K562 (cell line): ENCODE measurements at regions not wholly inside any gene's neighbourhood (a gene's known extent, or its start where the extent isn't known, plus 50 kb on each side); places are given as distances from the start of the nearest gene placed in this dataset.

Source experiments
- ATAC-seq: fragments of 200-7000 bp; cut with Tn5 transposase; 3 replicates; pipeline ENCODE4 v1.9.1; 2020; ENCODE audit warnings: moderate library complexity
- BruUV-seq: library from RNA; stranded (reverse); fragments of 400-500 nt; replicated peaks from 2 replicates; lab custom pipeline; 2021; lab: Mats Ljungman, UMichigan
- CTCF ChIA-PET: fragments of 300-600 bp; formaldehyde crosslinking; extraction: SDS; loops from one replicate; lab custom pipeline; 2021; ENCODE audit warnings: low intra/inter-chr PET ratio; lab: Yijun Ruan, JAX
- POLR2A ChIA-PET: fragments of 300-600, 350-650 bp; sonication (Branson Sonifier 250); formaldehyde crosslinking; extraction: SDS; loops from one replicate; lab custom pipeline; 2021; ENCODE audit warnings: antibody characterized with exemption, inconsistent platforms; lab: Yijun Ruan, JAX
- DNase-seq, 4 experiments: peaks; one replicate each; pipeline versions ENCODE4 v3.0.0 to v3.0.0-alpha.2; 2011 to 2018; ENCODE audit warnings: low spot score in 3 of 4, mixed read lengths in 3 of 4; ENCODE audit errors: extremely low read depth in 1 of 4
- FAIRE-seq: peaks from 2 replicates; lab custom pipeline; 2011; peaks lifted over from hg19 to GRCh38; lab: Jason Lieb, UNC
- H2AFZ ChIP-seq: 2 replicates; pipeline ENCODE4 v1.6.0; 2011; ENCODE audit warnings: low read depth, low read length, control low read depth, inconsistent platforms
- H3K27ac ChIP-seq: fragments of 200-600 bp; 3 replicates; pipeline ENCODE4 v1.8.0; 2011; ENCODE audit warnings: low read depth, mild to moderate bottlenecking, control low read depth, inconsistent platforms, low read length, moderate library complexity, mixed read lengths; ENCODE audit errors: extremely low read depth
- H3K27me3 ChIP-seq, 2 experiments: fragments of 300-600 bp in 1 of 2; 2 replicates in 1 of 2; 3 replicates in 1 of 2; pipeline versions ENCODE4 v1.6.0 to v1.8.0; 2011; ENCODE audit warnings: inconsistent platforms in 2 of 2, low read length in 2 of 2, mild to moderate bottlenecking in 1 of 2, mixed read lengths in 1 of 2, moderate library complexity in 1 of 2; ENCODE audit not compliant: control insufficient read depth in 2 of 2, insufficient read depth in 2 of 2
- H3K36me3 ChIP-seq: fragments of 300-600 bp; 3 replicates; pipeline ENCODE4 v1.8.0; 2011; ENCODE audit warnings: mild to moderate bottlenecking, low read length, inconsistent platforms; ENCODE audit not compliant: control insufficient read depth, insufficient read depth
- H3K4me1 ChIP-seq, 2 experiments: fragments of 200-600 bp in 1 of 2; replicated peaks in 1 of 2; 2 replicates in 1 of 2; 3 replicates in 1 of 2; pipeline versions ENCODE4 v1.5.1 to v1.8.0; 2011; ENCODE audit warnings: inconsistent platforms in 2 of 2, low read length in 2 of 2, mild to moderate bottlenecking in 1 of 2, mixed read lengths in 1 of 2, moderate library complexity in 1 of 2; ENCODE audit not compliant: control insufficient read depth in 2 of 2, insufficient read depth in 2 of 2
- H3K4me2 ChIP-seq: 2 replicates; pipeline ENCODE4 v1.6.1; 2011; ENCODE audit warnings: low read length, control low read depth, inconsistent platforms, mixed read lengths; ENCODE audit not compliant: insufficient read depth
- H3K4me3 ChIP-seq: fragments of 200-600 bp; sonication (generic), shearing (Covaris generic); 2 replicates; pipeline ENCODE4 v1.5.1; 2016; ENCODE audit warnings: control low read depth, inconsistent platforms
- H3K79me2 ChIP-seq: fragments of 200-600 bp; 3 replicates; pipeline ENCODE4 v1.8.0; 2011; ENCODE audit warnings: low read length, inconsistent platforms; ENCODE audit not compliant: control insufficient read depth, insufficient read depth
- H3K9ac ChIP-seq, 2 experiments: 2 replicates each; pipeline versions ENCODE4 v1.6.0 to v1.6.1; 2011; ENCODE audit warnings: low read depth in 2 of 2, low read length in 2 of 2, control low read depth in 1 of 2, inconsistent platforms in 1 of 2, mild to moderate bottlenecking in 1 of 2, mixed read lengths in 1 of 2; ENCODE audit not compliant: insufficient read depth in 1 of 2
- H3K9me1 ChIP-seq: one replicate; pipeline ENCODE4 v1.6.0; 2011; ENCODE audit warnings: inconsistent platforms, mild to moderate bottlenecking, low read length, moderate library complexity; ENCODE audit not compliant: control insufficient read depth, insufficient read depth
- H3K9me3 ChIP-seq: replicated peaks from 2 replicates; pipeline ENCODE4 v1.5.1; 2011; ENCODE audit warnings: low read depth, low read length, inconsistent platforms; ENCODE audit not compliant: control insufficient read depth, insufficient read depth
- H4K20me1 ChIP-seq: replicated peaks from 2 replicates; pipeline ENCODE4 v1.6.1; 2011; ENCODE audit warnings: low read length, inconsistent platforms, mixed read lengths; ENCODE audit not compliant: control insufficient read depth, insufficient read depth
- FOSL1 ChIP-seq: fragments of 200-800 bp; sonication (Bioruptor generic); conservative IDR thresholded peaks from 2 replicates; pipeline ENCODE4 v1.6.1; 2016; ENCODE audit warnings: missing genetic modification characterization, missing compliant biosample characterization
- HDGF ChIP-seq: fragments of 450-650 bp; IDR thresholded peaks from 2 replicates; pipeline ENCODE4 v1.6.1; 2016
- KDM4B ChIP-seq, 2 experiments: fragments of 450-650 bp in 1 of 2; sonication (generic) in 1 of 2; IDR thresholded peaks; 2 replicates each; pipeline ENCODE4 v1.6.1; 2016 to 2017; ENCODE audit warnings: borderline replicate concordance in 2 of 2, antibody characterized with exemption in 1 of 2, low read depth in 1 of 2, mild to moderate bottlenecking in 1 of 2
- MYC ChIP-seq, 2 experiments: fragments of 250-450 bp in 1 of 2; sonication (Bioruptor Pico) in 1 of 2; IDR thresholded peaks; 2 replicates each; pipeline versions ENCODE4 v1.5.1 to v1.6.1; 2012 to 2021; ENCODE audit warnings: low read depth in 2 of 2, borderline replicate concordance in 1 of 2, improper control_type of control experiment in 1 of 2, low read length in 1 of 2, mild to moderate bottlenecking in 1 of 2, moderate library complexity in 1 of 2
- NFIC ChIP-seq: fragments of 450-650 bp; IDR thresholded peaks from 2 replicates; pipeline ENCODE4 v1.6.1; 2017; ENCODE audit warnings: mild to moderate bottlenecking, inconsistent platforms
- PREB ChIP-seq: sonication (generic); formaldehyde crosslinking; IDR thresholded peaks from 2 replicates; pipeline ENCODE4 v1.8.1; 2023; ENCODE audit warnings: mild to moderate bottlenecking, missing genetic modification reagents
- RFX1 ChIP-seq: fragments of 450-650 bp; IDR thresholded peaks from 2 replicates; pipeline ENCODE4 v1.6.1; 2016; ENCODE audit warnings: mild to moderate bottlenecking, moderate library complexity
- STAT6 ChIP-seq: sonication (generic); formaldehyde crosslinking; IDR thresholded peaks from 2 replicates; pipeline ENCODE4 v1.8.1; 2023; ENCODE audit warnings: mild to moderate bottlenecking, missing genetic modification reagents
- USF2 ChIP-seq: sonication (generic); formaldehyde crosslinking; IDR thresholded peaks from 2 replicates; pipeline ENCODE4 v1.5.0; 2020; ENCODE audit warnings: missing genetic modification reagents
- WHSC1 ChIP-seq: IDR thresholded peaks from one replicate; pipeline ENCODE4 v1.6.1; 2012; ENCODE audit warnings: low read length, control low read depth, inconsistent platforms
- ZNF175 ChIP-seq: fragments of 200-800 bp; sonication (Bioruptor generic); IDR thresholded peaks from 2 replicates; pipeline ENCODE4 v1.6.1; 2016; ENCODE audit warnings: low read depth, mild to moderate bottlenecking, missing genetic modification characterization, missing compliant biosample characterization
- ZNF280B ChIP-seq: fragments of 250-450 bp; sonication (Bioruptor Pico); IDR thresholded peaks from 2 replicates; pipeline ENCODE4 v1.5.1; 2021; ENCODE audit warnings: mild to moderate bottlenecking
- ZNF655 ChIP-seq: fragments of 250-450 bp; sonication (Bioruptor Pico); IDR thresholded peaks from 2 replicates; pipeline ENCODE4 v1.5.0; 2021
- WGBS: fragments of 100-300 bp; shearing (Covaris generic); methylation state at CpG from one replicate; pipeline ENCODE4 v1.1.6; 2016; ENCODE audit warnings: low coverage, mixed read lengths; ENCODE audit not compliant: insufficient coverage; ENCODE audit errors: missing lambda C conversion rate; 5-methylcytosine and 5-hydroxymethylcytosine counted together
- in situ Hi-C: fragments of 300-500 bp; cut with MboI; formaldehyde crosslinking; loops from 4 replicates; pipeline ENCODE4 v1.15.0; 2018; ENCODE audit warnings: inconsistent platforms, mixed read lengths
- intact Hi-C: fragments of 100-400 bp; cut with micrococcal nuclease; formaldehyde crosslinking; loops from 2 replicates; pipeline ENCODE4 v1.14.2; 2022

- intact Hi-C loops: no loop called here
- FAIRE-seq (no peak), DNase-seq (no peak), ATAC-seq (no peak)
- ChIA-PET POLR2A (interaction anchor here (1.1 kb wide), 1 partner anchor 11 kb away, joined by 3 read pairs; no protein-coding TSS in a partner anchor), CTCF (no interaction called here)
- H3K4me3 ChIP-seq: no peak overlapping the region
- H4K20me1 ChIP-seq: no peaks in the 10 kb centered on the region; the same call in 1 of the 2 replicates
- BruUV-seq: no TSS peak
- no peaks in the 10 kb centered on the region for H3K9me3 ChIP-seq
- H3K4me1 ChIP-seq: no peaks in the 10 kb centered on the region; a peak in 1 of 5 replicates
- 0% methylated on average over 5 of the region's 5 CpGs for WGBS
- H3K36me3 ChIP-seq: no peaks in the 10 kb centered on the region
- no peak overlapping the region for H3K27ac ChIP-seq
- H3K27me3 ChIP-seq: peaks cover 16 to 45% of the 10 kb centered on the region in 2 experiments
- in situ Hi-C loops: no loop called here
- no peak overlapping the region for H3K4me2 ChIP-seq
- H3K9ac ChIP-seq: no peak overlapping the region
- H3K9me1 ChIP-seq: no peaks in the 10 kb centered on the region
- no peak overlapping the region for H2AFZ ChIP-seq
- H3K79me2 ChIP-seq: no peaks in the 10 kb centered on the region
- TF ChIP-seq ZNF655 (CRISPR knock-in tag) (no peak), HDGF (no peak), WHSC1 (no peak), RFX1 (no peak), ZNF175 (CRISPR knock-in tag) (no peak), MYC (IDR thresholded peaks at IDR 0.05; ENCODE audit: low read depth, low read length) (no peak), MYC (CRISPR knock-in tag; IDR thresholded peaks at IDR 0.05; ENCODE audit: borderline replicate concordance, low read depth) (no peak), NFIC (no peak), FOSL1 (tag) (no peak), KDM4B (IDR thresholded peaks at IDR 0.05; ENCODE audit: borderline replicate concordance in 2 of 2, low read depth in 1 of 2) (no peak), USF2 (CRISPR knock-in tag) (no peak), ZNF280B (CRISPR knock-in tag) (no peak), STAT6 (CRISPR knock-in tag) (no peak), PREB (CRISPR knock-in tag) (no peak)
These were observed 225.0 kb upstream of the ZNF32 start for GRCh38 chr10:43873717-43874116.
